Astrocyte (in vitro differentiated cells and primary cell): ENCODE measurements at regions not wholly inside any gene's neighbourhood (a gene's known extent, or its start where the extent isn't known, plus 50 kb on each side); places are given as distances from the start of the nearest gene placed in this dataset.

Experiments
- CTCF ChIP-seq: IDR thresholded peaks from 2 replicates; pipeline ENCODE4 v1.5.1; 2011; ENCODE audit warnings: low read depth, mild to moderate bottlenecking, inconsistent platforms, low read length, moderate library complexity; ENCODE audit not compliant: insufficient read depth
- EZH2 ChIP-seq: IDR thresholded peaks from 2 replicates; pipeline ENCODE4 v1.6.1; 2012; ENCODE audit warnings: mild to moderate bottlenecking, low read length, inconsistent platforms; ENCODE audit not compliant: insufficient read depth

DNA sequence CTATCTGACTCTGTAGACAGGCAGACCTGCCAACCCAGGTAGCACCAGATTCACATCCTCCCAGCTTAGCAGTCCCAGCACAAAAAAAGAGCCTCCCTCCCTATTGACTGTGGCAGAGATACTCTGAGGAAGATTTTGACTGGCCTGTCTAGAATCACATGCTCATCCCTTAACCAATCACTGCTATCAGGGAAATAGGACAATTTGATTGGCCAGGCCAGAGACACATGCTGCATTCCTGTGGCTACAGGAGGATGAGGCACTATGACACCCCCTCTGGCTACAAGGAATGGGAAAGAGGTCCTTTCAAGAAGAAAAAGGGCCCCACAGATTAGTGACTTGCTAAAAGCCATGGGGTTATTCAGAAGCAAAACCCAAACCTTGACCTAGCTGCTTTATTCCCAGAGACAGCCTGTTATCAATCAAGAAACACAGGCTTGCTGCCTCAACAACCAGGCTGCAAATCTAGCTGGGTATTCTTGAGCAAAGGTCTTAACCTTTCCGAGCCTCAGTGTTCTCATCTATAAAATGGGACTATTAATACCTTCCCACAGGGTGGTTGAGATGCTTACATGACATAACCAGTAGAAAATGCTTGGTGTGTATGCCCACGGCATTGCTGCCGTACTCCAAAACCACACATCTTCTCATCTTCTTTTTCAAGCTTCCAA is 147.6 kb downstream of the BCOR start:
- TF ChIP-seq CTCF (no peak), EZH2 (no peak)
